ENCODE measurements at regions not wholly inside any gene's neighbourhood (a gene's known extent, or its start where the extent isn't known, plus 50 kb on each side); places are given as distances from the start of the nearest gene placed in this dataset.

GRCh38 chr20:17799575-17800227 lies 99.9 kb downstream of the BANF2 start:
- no peaks in the 10 kb centered on the region for H3K4me1 ChIP-seq (ENCODE audit: insufficient read depth)
- H3K9me3 ChIP-seq, result no peaks in the 10 kb centered on the region
- WGBS, 3 donors, result 52 to 97% (median 97%) methylated on average over 1 of the region's 1 CpG
- intact Hi-C loops (cut with DNase I), result loop anchor here in 1 of 4 donors (10.0 kb wide), 2 partner anchors 95 to 115 kb away; partner anchors contain the start of gene RRBP1
- H3K4me3 ChIP-seq, result no peak overlapping the region
- no peak for DNase-seq
- no peak for TF ChIP-seq CTCF (IDR thresholded peaks at IDR 0.05)
- no peak for TF ChIP-seq POLR2A (IDR thresholded peaks at IDR 0.05)
- no peak for TF ChIP-seq EP300 (IDR thresholded peaks at IDR 0.05)
- H3K27me3 ChIP-seq, result no peaks in the 10 kb centered on the region
- H3K36me3 ChIP-seq, result no peaks in the 10 kb centered on the region
- H3K27ac ChIP-seq, result no peak overlapping the region

GRCh38 chr20:17798601-17799000 lies 98.8 kb downstream of the BANF2 start:
- intact Hi-C loops (cut with DNase I), result no loop called here

GRCh38 chr20:17797579-17797978 lies 97.8 kb downstream of the BANF2 start:
- Histone ChIP-seq H3K9me3 (no peaks in the 10 kb centered on the region), H3K27me3 (no peaks in the 10 kb centered on the region), H3K27ac (no peak overlapping the region), H3K4me3 (no peak overlapping the region), H3K4me1 (ENCODE audit: insufficient read depth) (no peaks in the 10 kb centered on the region), H3K36me3 (no peaks in the 10 kb centered on the region)
- intact Hi-C loops (cut with DNase I), result no loop called here
- 76 to 82% (median 82%) methylated on average over 4 of the region's 4 CpGs for WGBS, 3 donors
- no peak for TF ChIP-seq EP300 (IDR thresholded peaks at IDR 0.05)
- TF ChIP-seq CTCF (IDR thresholded peaks at IDR 0.05), result no peak
- TF ChIP-seq POLR2A (IDR thresholded peaks at IDR 0.05), result no peak
- DNase-seq, result no peak

More at GRCh38 chr20:17798601-17799000, 98.8 kb downstream of the BANF2 start:
- no peaks in the 10 kb centered on the region for H3K27me3 ChIP-seq
- TF ChIP-seq CTCF (IDR thresholded peaks at IDR 0.05), result no peak
- no peaks in the 10 kb centered on the region for H3K36me3 ChIP-seq
- 88 to 94% (median 91%) methylated on average over 1 of the region's 1 CpG for WGBS, 3 donors
- no peak overlapping the region for H3K27ac ChIP-seq
- H3K4me1 ChIP-seq (ENCODE audit: insufficient read depth), result no peaks in the 10 kb centered on the region
- H3K4me3 ChIP-seq, result no peak overlapping the region
- no peak for DNase-seq
- H3K9me3 ChIP-seq, result no peaks in the 10 kb centered on the region

GRCh38 chr20:17797161-17797560 lies 97.4 kb downstream of the BANF2 start:
- H3K27me3 ChIP-seq, result no peaks in the 10 kb centered on the region
- 75 to 91% (median 88%) methylated on average over 3 of the region's 3 CpGs for WGBS, 3 donors
- no peaks in the 10 kb centered on the region for H3K36me3 ChIP-seq
- no peak for TF ChIP-seq CTCF (IDR thresholded peaks at IDR 0.05)
- no peak for TF ChIP-seq EP300 (IDR thresholded peaks at IDR 0.05)
- no peak for TF ChIP-seq POLR2A (IDR thresholded peaks at IDR 0.05)
- no peak overlapping the region for H3K4me3 ChIP-seq
- no peaks in the 10 kb centered on the region for H3K4me1 ChIP-seq (ENCODE audit: insufficient read depth)
- H3K9me3 ChIP-seq, result no peaks in the 10 kb centered on the region
- DNase-seq, result no peak
- no peak overlapping the region for H3K27ac ChIP-seq
- intact Hi-C loops (cut with DNase I), result no loop called here
